Activated effector memory CD4-positive, alpha-beta T cell treated with anti-CD3 and anti-CD28 coated beads, Interleukin-2, amount 50 U/mL, for 16 hours (primary cell): ENCODE measurements at regions not wholly inside any gene's neighbourhood (a gene's known extent, or its start where the extent isn't known, plus 50 kb on each side); places are given as distances from the start of the nearest gene placed in this dataset.

Experiments used
- DNase-seq: peaks from one replicate; pipeline ENCODE4 v3.0.0-alpha.2; 2020

DNA sequence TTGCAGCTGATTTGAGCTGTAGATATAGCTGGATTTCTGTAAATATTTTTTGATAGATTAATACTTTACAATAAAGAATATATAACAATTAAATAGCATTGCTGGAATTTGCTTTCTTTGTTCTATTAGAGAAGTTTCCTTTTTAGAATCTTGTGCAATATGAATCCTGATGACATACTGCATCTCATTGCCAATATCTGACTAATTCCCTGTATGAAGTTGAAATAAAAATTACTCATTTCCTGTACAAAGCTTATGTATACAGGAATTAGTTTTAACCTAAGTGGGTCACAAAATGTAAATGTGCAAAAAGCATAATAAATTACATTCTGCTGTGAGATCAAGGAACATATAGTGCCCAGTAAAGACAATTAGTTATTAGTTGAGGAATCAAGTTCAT is 72.8 kb upstream of the TMEFF2 start:
- DNase-seq: no peak

DNA sequence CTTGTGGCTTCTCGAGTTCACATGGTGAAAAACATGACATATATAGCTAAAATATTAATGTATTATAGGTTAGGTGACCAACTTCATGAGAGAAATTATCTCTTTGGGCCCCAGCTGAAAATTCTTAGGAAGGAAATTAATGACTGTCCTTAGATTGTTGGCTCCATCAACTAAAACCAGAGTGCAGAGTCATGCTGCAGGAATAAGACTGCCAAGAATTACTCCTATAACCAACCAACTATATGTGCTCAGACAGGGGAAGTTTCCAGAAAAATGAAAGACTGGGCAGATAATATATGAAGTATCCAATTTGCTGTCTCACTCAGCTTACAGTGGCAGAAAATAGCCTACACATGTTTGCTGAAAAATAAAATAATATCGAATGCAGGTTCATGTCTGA is 71.0 kb upstream of the TMEFF2 start:
- DNase-seq: no peak

DNA sequence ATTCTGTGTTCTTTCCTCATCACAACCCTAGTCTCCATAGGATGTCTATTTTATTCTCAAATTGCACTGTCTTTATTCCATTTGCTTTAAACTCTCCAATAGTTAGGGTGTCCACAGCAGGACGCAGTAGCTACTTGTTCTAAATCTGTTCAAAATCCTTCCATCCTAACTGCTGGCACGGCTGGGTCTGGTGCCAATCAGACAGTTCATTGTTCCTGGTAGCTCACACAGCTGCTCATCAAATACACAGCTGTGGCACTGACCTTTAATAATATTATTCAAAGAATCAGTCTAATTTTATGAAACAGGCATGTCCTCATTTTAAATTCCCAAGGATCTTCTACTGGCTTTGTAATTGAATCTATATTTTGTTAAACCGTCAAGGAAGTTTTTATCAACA is 59.7 kb upstream of the TMEFF2 start:
- DNase-seq: no peak

DNA sequence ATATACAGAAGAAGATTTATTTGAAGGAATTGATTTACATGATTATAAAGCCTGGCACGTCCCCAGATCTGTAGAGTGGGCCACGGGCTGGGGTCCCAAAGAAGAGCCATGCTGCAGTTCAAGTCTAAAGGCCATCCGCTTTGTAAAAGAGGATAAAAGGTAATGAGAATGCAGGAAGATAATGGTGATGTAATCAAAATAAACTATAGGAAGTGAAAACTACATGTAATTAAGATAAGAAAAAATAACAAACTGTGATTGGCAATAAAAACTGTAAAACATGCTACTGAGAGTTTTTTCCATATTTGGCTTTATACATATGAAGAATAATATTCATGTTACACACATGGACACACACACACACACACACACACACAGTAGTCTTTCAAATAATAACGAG is 59.0 kb upstream of the TMEFF2 start:
- no peak for DNase-seq

DNA sequence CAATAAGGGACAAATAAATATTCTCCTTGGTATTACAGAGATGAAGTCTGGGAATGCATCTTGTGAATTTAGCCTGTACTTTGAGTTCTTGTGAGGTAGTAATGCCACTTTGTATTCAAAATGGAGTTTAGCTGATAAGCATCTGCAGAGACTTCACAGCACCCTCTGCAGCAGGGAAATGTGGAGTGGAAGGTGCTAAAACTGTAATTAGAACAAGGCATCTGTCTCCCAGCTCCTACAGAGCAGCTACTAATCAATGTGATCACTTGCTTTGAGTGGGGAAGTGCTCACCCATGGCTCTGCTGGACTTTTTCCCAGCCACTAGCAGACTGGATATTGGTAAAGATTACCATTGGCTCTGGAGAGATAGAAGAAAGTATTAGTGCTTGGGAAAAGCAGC is 56.2 kb upstream of the TMEFF2 start:
- no peak for DNase-seq

DNA sequence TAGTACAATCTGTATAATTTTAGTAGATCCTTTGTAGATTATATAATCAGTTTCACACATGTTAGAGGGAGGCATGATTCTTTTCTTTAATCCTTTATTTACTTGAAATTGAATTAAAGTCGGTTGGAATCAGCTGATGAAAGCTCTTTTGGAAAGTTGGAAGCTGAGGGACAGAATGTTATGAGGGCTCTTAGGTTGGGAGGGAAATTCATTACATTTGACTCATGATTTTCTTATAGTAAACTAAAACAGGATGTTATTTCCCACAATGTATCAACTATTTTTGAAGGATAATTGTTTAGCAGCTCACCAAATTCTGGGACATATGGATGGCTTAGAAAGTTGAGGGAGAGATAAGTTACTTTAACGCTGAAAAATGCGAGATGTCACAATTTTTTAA is 52.7 kb upstream of the TMEFF2 start:
- DNase-seq: no peak

DNA sequence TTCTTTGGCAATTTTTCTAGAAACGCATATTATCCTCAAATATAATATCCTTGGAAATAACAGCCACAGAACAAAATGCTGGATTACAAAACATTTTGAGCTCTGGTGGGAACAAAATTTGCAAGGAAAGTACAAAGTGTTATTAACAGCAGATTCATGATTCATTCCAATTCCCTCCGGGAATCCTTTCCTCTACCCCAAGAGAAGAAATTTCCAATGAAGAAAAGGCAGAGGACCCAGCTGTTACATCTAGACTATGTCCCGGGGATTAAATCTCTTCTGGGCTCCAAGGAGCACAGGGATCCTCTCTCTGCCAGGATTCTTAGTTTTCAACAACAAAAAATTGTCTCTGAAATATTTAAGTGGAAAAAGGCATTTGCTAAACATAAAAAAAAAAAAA is 51.6 kb upstream of the TMEFF2 start:
- DNase-seq: no peak

DNA sequence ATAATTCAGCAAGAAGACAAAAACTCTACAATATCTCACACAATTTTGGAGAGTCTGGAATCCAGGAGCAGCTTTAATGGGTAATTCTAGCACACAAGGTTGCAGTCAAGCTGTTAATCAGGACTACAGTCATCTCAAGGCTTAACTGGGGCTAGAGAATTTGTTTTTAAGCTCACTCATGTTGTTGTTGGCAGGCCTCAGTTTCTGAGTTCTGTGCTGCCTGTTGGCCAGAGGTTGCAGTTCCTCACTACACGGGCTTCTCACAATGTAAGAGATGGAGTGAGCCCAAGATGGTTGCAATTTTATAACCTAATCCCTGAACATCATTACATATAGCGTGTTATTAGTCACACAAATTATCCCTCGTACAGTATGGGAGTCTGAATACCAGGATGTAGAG is 50.6 kb upstream of the TMEFF2 start:
- no peak for DNase-seq
